Cardiac muscle cell (in vitro differentiated cells and primary cell): ENCODE measurements at regions not wholly inside any gene's neighbourhood (a gene's known extent, or its start where the extent isn't known, plus 50 kb on each side); places are given as distances from the start of the nearest gene placed in this dataset.

ENCODE experiments used
- DNase-seq, 2 donors: peaks; one replicate each; pipeline versions ENCODE4 v3.0.0 to v3.0.0-alpha.2; 2010 to 2017; ENCODE audit warnings: low read depth in 1 of 2, low spot score in 1 of 2
- H3K27ac ChIP-seq: fragments of 200-600 bp; sonication (generic); 2 replicates; pipeline ENCODE4 v1.5.1; 2016
- H3K27me3 ChIP-seq: fragments of 200-600 bp; sonication (generic); 2 replicates; pipeline ENCODE4 v1.6.0; 2016; ENCODE audit warnings: control low read depth
- H3K36me3 ChIP-seq: fragments of 200-600 bp; sonication (generic); 2 replicates; pipeline ENCODE4 v1.5.1; 2016; ENCODE audit warnings: control low read depth
- H3K4me1 ChIP-seq: fragments of 200-600 bp; sonication (generic); 2 replicates; pipeline ENCODE4 v1.8.1; 2017; ENCODE audit warnings: low read depth, mild to moderate bottlenecking, mixed run types
- H3K4me3 ChIP-seq: fragments of 200-600 bp; sonication (generic); 2 replicates; pipeline ENCODE4 v1.5.1; 2016; ENCODE audit warnings: mild to moderate bottlenecking
- H3K9me3 ChIP-seq: fragments of 200-600 bp; sonication (generic); 2 replicates; pipeline ENCODE4 v1.5.1; 2017; ENCODE audit warnings: low read depth, mild to moderate bottlenecking, control low read depth
- TF ChIP-seq, protein P1 (sequence below): IDR thresholded peaks from 2 replicates; pipeline ENCODE4 v1.5.1; 2012; ENCODE audit warnings: low read depth, mild to moderate bottlenecking, low read length

DNA sequence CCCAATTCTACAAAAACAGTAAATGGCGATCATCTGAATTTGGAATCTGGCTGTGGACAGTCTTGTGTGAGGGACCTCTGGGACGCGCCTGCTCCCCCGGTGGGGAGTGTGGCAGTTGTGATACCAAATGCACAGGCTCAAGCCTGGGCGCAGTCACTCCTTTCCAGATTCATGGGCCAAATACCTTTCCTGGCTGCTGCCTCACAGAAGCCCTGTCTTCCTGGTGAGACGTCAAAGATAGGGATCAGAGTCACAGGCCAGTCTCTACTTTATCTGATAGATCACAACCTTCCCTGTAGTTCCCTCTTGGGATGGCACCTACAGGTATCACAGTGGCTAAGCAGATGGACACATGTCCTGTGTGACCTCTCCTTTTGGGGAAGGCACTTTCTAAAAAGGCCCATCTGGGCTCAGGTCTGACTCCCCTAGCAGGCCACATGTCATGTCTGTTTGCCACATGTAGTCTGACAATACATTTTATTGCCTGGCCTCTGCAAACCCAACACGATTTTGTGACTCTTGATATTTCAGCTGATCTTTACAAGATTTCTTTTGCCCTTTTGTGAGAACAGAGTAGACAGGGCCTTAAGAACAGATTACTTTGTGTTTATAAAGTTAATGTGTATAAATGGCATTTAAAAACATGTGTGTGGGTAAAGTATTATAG lies 150.1 kb downstream of the SNX10 start:
- TF ChIP-seq, protein P1, sequence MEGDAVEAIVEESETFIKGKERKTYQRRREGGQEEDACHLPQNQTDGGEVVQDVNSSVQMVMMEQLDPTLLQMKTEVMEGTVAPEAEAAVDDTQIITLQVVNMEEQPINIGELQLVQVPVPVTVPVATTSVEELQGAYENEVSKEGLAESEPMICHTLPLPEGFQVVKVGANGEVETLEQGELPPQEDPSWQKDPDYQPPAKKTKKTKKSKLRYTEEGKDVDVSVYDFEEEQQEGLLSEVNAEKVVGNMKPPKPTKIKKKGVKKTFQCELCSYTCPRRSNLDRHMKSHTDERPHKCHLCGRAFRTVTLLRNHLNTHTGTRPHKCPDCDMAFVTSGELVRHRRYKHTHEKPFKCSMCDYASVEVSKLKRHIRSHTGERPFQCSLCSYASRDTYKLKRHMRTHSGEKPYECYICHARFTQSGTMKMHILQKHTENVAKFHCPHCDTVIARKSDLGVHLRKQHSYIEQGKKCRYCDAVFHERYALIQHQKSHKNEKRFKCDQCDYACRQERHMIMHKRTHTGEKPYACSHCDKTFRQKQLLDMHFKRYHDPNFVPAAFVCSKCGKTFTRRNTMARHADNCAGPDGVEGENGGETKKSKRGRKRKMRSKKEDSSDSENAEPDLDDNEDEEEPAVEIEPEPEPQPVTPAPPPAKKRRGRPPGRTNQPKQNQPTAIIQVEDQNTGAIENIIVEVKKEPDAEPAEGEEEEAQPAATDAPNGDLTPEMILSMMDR: no peak
- Histone ChIP-seq H3K9me3 (no peaks in the 10 kb centered on the region), H3K36me3 (no peaks in the 10 kb centered on the region), H3K27ac (no peak overlapping the region), H3K27me3 (no peaks in the 10 kb centered on the region), H3K4me3 (no peak overlapping the region), H3K4me1 (peaks cover 23% of the 10 kb centered on the region)
- no peak for DNase-seq

DNA sequence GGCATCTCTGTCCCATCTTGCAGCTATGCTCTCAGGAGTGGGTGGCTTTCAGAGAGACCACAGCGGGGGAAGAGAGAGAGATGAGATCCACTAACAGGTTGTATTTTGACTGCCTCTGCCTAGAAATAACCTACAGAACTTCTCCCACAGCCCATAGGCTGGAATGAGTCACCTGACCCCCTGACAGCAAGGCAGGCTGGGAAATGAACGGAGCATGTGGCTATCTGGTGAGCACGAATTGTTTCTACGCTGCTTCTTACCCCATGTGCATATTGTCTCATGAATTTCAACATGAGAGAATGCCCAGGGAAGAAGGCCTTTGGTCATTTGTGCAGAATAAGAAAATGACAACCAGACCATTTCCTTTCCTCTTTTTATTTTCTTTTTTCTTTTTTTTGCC lies 151.3 kb downstream of the SNX10 start:
- H3K27me3 ChIP-seq: no peaks in the 10 kb centered on the region
- no peaks in the 10 kb centered on the region for H3K36me3 ChIP-seq
- TF ChIP-seq, protein P1: no peak
- H3K4me3 ChIP-seq: no peak overlapping the region
- DNase-seq: no peak
- no peak overlapping the region for H3K27ac ChIP-seq
- H3K9me3 ChIP-seq: no peaks in the 10 kb centered on the region
- peaks cover 23% of the 10 kb centered on the region for H3K4me1 ChIP-seq

DNA sequence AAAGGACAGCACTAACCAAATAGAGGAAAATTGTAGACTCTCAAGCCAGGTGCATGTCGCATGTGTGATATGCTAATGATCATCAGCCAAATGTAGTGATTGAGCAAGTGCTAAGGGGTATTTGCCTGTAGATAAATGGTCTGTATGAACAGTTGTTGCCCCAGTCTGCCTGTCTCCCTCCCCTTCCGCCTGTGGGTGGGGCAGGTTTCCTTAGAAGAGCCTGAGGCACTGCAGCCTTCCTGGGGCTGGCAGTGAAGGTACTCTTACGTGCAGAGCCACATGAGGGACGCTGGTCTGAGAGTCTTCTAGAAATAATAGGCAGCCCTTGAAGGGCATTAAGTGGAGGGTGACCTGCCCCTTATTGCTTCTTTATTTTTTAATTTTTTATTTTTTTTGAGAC lies 152.1 kb downstream of the SNX10 start:
- no peak overlapping the region for H3K27ac ChIP-seq

GRCh38 chr7:26444555-26444954 lies 152.9 kb downstream of the SNX10 start:
- H3K27me3 ChIP-seq: no peaks in the 10 kb centered on the region
- DNase-seq: no peak
- no peak overlapping the region for H3K27ac ChIP-seq
- no peak overlapping the region for H3K4me3 ChIP-seq
- no peaks in the 10 kb centered on the region for H3K36me3 ChIP-seq
- TF ChIP-seq, protein P1: no peak
- H3K9me3 ChIP-seq: no peaks in the 10 kb centered on the region
- H3K4me1 ChIP-seq: peaks cover 18% of the 10 kb centered on the region

More for the DNA sequence above, 152.1 kb downstream of the SNX10 start:
- TF ChIP-seq, protein P1: no peak
- no peak for DNase-seq
- Histone ChIP-seq H3K36me3 (no peaks in the 10 kb centered on the region), H3K9me3 (no peaks in the 10 kb centered on the region), H3K4me1 (peaks cover 23% of the 10 kb centered on the region), H3K4me3 (no peak overlapping the region), H3K27me3 (no peaks in the 10 kb centered on the region)

DNA sequence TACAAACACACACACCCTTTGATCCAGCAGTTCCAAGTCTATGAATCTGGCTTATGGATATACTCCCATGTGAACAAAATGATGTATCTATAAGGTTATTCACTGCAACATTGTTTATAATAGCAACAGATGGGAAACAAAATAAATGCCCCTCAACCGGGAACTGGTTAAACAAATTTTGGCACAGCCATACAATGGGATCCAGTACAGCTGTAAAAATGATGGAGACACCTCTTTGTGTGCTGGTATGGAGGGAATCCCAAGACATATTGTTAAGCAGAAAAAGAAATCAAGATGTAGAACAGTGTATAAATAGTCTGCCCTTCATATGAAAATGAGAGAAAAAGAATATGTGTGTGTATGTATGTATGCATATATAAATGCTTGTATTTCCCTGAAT lies 155.5 kb downstream of the SNX10 start:
- H3K4me3 ChIP-seq: no peak overlapping the region
- H3K27me3 ChIP-seq: no peaks in the 10 kb centered on the region
- DNase-seq: no peak
- no peaks in the 10 kb centered on the region for H3K36me3 ChIP-seq
- TF ChIP-seq, protein P1: no peak
- no peaks in the 10 kb centered on the region for H3K9me3 ChIP-seq
- H3K4me1 ChIP-seq: no peaks in the 10 kb centered on the region
- H3K27ac ChIP-seq: no peak overlapping the region
